H9 (cell line): ENCODE measurements at regions not wholly inside any gene's neighbourhood (a gene's known extent, or its start where the extent isn't known, plus 50 kb on each side); places are given as distances from the start of the nearest gene placed in this dataset.

Source experiments
- DNase-seq: peaks from one replicate; pipeline ENCODE4 v3.0.0-alpha.2; 2017
- H2AFZ ChIP-seq: one replicate; pipeline ENCODE4 v1.6.1; 2013; ENCODE audit warnings: mild to moderate bottlenecking, low read length, control low read depth, moderate library complexity
- H2AK5ac ChIP-seq: 2 replicates; pipeline ENCODE4 v1.6.1; 2013; ENCODE audit warnings: low read length, control low read depth, mixed read lengths; ENCODE audit not compliant: insufficient read length
- H2BK120ac ChIP-seq: one replicate; pipeline ENCODE4 v1.6.1; 2013; ENCODE audit warnings: low read depth, mild to moderate bottlenecking, low read length, control low read depth, inconsistent platforms; ENCODE audit not compliant: poor library complexity, severe bottlenecking
- H2BK12ac ChIP-seq: 2 replicates; pipeline ENCODE4 v1.6.1; 2013; ENCODE audit warnings: low read length, control low read depth, mixed read lengths, low read depth; ENCODE audit not compliant: insufficient read length
- H2BK15ac ChIP-seq: 2 replicates; pipeline ENCODE4 v1.6.1; 2013; ENCODE audit warnings: low read depth, low read length, control low read depth
- H2BK20ac ChIP-seq: one replicate; pipeline ENCODE4 v1.6.1; 2013; ENCODE audit warnings: low read depth, mild to moderate bottlenecking, low read length, control low read depth, inconsistent platforms; ENCODE audit not compliant: poor library complexity, severe bottlenecking
- H2BK5ac ChIP-seq: 2 replicates; pipeline ENCODE4 v1.6.1; 2013; ENCODE audit warnings: low read length, control low read depth, mixed read lengths; ENCODE audit not compliant: insufficient read length
- H3K14ac ChIP-seq: 2 replicates; pipeline ENCODE4 v1.6.1; 2013; ENCODE audit warnings: low read length, control low read depth; ENCODE audit not compliant: insufficient read depth
- H3K18ac ChIP-seq: 2 replicates; pipeline ENCODE4 v1.6.1; 2013; ENCODE audit warnings: low read depth, mild to moderate bottlenecking, mixed read lengths, low read length, control low read depth; ENCODE audit not compliant: insufficient read length
- H3K23ac ChIP-seq: 2 replicates; pipeline ENCODE4 v1.6.1; 2013; ENCODE audit warnings: low read length, control low read depth, mixed read lengths, low read depth; ENCODE audit not compliant: insufficient read length
- H3K23me2 ChIP-seq: 2 replicates; pipeline ENCODE4 v1.6.1; 2013; ENCODE audit warnings: low read depth, mild to moderate bottlenecking, mixed read lengths, low read length, control low read depth; ENCODE audit not compliant: insufficient read length, poor library complexity, severe bottlenecking
- H3K27ac ChIP-seq: 2 replicates; pipeline ENCODE4 v1.5.1; 2013; ENCODE audit warnings: low read length, control low read depth, mixed read lengths, low read depth; ENCODE audit not compliant: insufficient read length
- H3K27me3 ChIP-seq: 2 replicates; pipeline ENCODE4 v1.6.1; 2013; ENCODE audit warnings: low read length, control low read depth, inconsistent platforms; ENCODE audit not compliant: insufficient read depth
- H3K4ac ChIP-seq: 2 replicates; pipeline ENCODE4 v1.6.1; 2013; ENCODE audit warnings: low read depth, mild to moderate bottlenecking, control low read depth, inconsistent platforms, low read length, moderate library complexity
- H3K4me1 ChIP-seq: 2 replicates; pipeline ENCODE4 v1.6.1; 2013; ENCODE audit warnings: low read length, control low read depth, inconsistent platforms; ENCODE audit not compliant: insufficient read depth
- H3K4me2 ChIP-seq: 2 replicates; pipeline ENCODE4 v1.6.1; 2013; ENCODE audit warnings: low read length, control low read depth, mixed read lengths; ENCODE audit not compliant: insufficient read length, insufficient read depth
- H3K56ac ChIP-seq: 2 replicates; pipeline ENCODE4 v1.6.1; 2013; ENCODE audit warnings: low read depth, mild to moderate bottlenecking, mixed read lengths, low read length, control low read depth; ENCODE audit not compliant: insufficient read length
- H3K79me1 ChIP-seq: 2 replicates; pipeline ENCODE4 v1.6.1; 2013; ENCODE audit warnings: low read depth, mild to moderate bottlenecking, moderate library complexity, low read length, control low read depth, inconsistent platforms; ENCODE audit not compliant: insufficient read depth, poor library complexity, severe bottlenecking
- H3K79me2 ChIP-seq: 2 replicates; pipeline ENCODE4 v1.6.1; 2013; ENCODE audit warnings: low read length, control low read depth, inconsistent platforms; ENCODE audit not compliant: insufficient read depth
- H3K9ac ChIP-seq: 2 replicates; pipeline ENCODE4 v1.6.1; 2013; ENCODE audit warnings: low read length, control low read depth, mixed read lengths; ENCODE audit not compliant: insufficient read length; ENCODE audit errors: extremely low read depth
- H3K9me3 ChIP-seq: one replicate; pipeline ENCODE4 v1.6.1; 2013; ENCODE audit warnings: low read depth, low read length, inconsistent platforms; ENCODE audit not compliant: control insufficient read depth
- H3T11ph ChIP-seq: one replicate; pipeline ENCODE4 v1.6.1; 2013; ENCODE audit warnings: mild to moderate bottlenecking, low read length, control low read depth, inconsistent platforms
- H4K20me1 ChIP-seq: one replicate; pipeline ENCODE4 v1.6.1; 2013; ENCODE audit not compliant: control insufficient read depth, insufficient read length, insufficient read depth
- H4K5ac ChIP-seq: 2 replicates; pipeline ENCODE4 v1.6.1; 2013; ENCODE audit warnings: low read depth, mild to moderate bottlenecking, mixed read lengths, low read length, control low read depth; ENCODE audit not compliant: insufficient read length
- H4K8ac ChIP-seq: replicated peaks from 2 replicates; pipeline ENCODE4 v1.6.1; 2013; ENCODE audit warnings: low read length, control low read depth, mixed read lengths, low read depth; ENCODE audit not compliant: insufficient read length
- H4K91ac ChIP-seq: 2 replicates; pipeline ENCODE4 v1.6.1; 2013; ENCODE audit warnings: low read depth, mild to moderate bottlenecking, moderate library complexity, mixed read lengths, low read length, control low read depth; ENCODE audit not compliant: insufficient read length
- H3K27ac Mint-ChIP-seq, 3 experiments: 2 replicates in 2 of 3; 3 replicates in 1 of 3; pipeline ENCODE4 v1.8.0; 2020 to 2021; ENCODE audit warnings: mixed read lengths in 3 of 3, mild to moderate bottlenecking in 1 of 3, moderate library complexity in 1 of 3
- H3K27me3 Mint-ChIP-seq: 2 replicates; pipeline ENCODE4 v1.8.0; 2021; ENCODE audit warnings: low read depth, mild to moderate bottlenecking, moderate library complexity, mixed read lengths
- H3K36me3 Mint-ChIP-seq, 3 experiments: 2 replicates in 2 of 3; 3 replicates in 1 of 3; pipeline ENCODE4 v1.8.0; 2020 to 2021; ENCODE audit warnings: low read depth in 3 of 3, mixed read lengths in 3 of 3; ENCODE audit not compliant: insufficient read depth in 1 of 3
- H3K4me1 Mint-ChIP-seq, 2 experiments: 2 replicates each; pipeline ENCODE4 v1.8.0; 2020; ENCODE audit warnings: mixed read lengths in 2 of 2
- H3K4me3 Mint-ChIP-seq, 2 experiments: 2 replicates in 1 of 2; 3 replicates in 1 of 2; pipeline ENCODE4 v1.8.0; 2020 to 2021; ENCODE audit warnings: mild to moderate bottlenecking in 2 of 2, mixed read lengths in 2 of 2, moderate library complexity in 1 of 2
- H3K9me3 Mint-ChIP-seq, 2 experiments: 2 replicates in 1 of 2; 3 replicates in 1 of 2; pipeline ENCODE4 v1.8.0; 2020; ENCODE audit warnings: mild to moderate bottlenecking in 2 of 2, mixed read lengths in 2 of 2, moderate library complexity in 1 of 2
- WGBS: extraction: QIAGEN DNeasy Blood & Tissue Kit; methylation state at CpG from one replicate; pipeline ENCODE4 v1.1.7; 2013; ENCODE audit warnings: missing lambda C conversion rate, low lambda C conversion rate, mixed read lengths; ENCODE audit not compliant: insufficient read length; ENCODE audit errors: extremely low coverage; 5-methylcytosine and 5-hydroxymethylcytosine counted together
- TF ChIP-seq, protein P1 (sequence below): fragments of 200-600 bp; sonication (generic); conservative IDR thresholded peaks from 3 replicates; pipeline ENCODE4 v1.8.0; 2021; ENCODE audit warnings: antibody characterized with exemption, mild to moderate bottlenecking

DNA sequence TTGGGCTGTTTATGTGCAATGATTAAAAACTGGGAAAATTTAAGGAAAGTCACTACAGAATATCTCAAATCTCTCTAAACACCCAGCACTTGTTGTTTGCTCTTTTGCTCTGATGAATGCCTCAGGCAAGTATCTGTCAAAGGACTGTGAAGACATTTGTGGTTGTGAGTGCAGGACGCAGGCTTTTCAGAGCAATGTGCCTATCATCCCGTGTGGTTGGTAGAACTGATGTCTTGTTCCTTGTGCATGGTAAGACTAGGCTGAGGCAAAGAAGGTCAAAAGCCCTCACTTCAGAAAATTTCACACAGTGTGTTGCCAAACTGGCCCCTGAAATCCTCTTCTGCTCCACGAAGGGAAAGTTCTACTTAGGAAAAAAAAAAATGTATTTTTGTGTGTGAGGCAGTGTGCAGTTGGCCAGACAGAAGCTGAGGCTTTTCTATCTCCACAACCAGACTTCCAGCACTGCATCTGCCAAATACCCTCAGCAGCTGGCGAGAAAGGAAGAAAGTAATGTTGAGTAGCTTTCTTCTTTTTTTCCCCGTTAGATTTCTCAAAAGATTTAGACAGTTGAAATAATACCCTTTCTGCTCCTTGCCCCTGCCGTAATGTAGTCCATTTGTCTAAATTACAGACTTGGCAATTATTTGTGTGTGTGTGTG lies 1103.1 kb downstream of the VRK1 start:
- no peak overlapping the region for H3K4me2 ChIP-seq
- no peaks in the 10 kb centered on the region for H3K9me3 ChIP-seq
- no peaks in the 10 kb centered on the region for H3K79me2 ChIP-seq
- no peak overlapping the region for H2BK20ac ChIP-seq
- WGBS = no CpG with 5 or more reads among the region's 6 CpGs
- no peaks in the 10 kb centered on the region for H3K27me3 ChIP-seq
- TF ChIP-seq, protein P1, sequence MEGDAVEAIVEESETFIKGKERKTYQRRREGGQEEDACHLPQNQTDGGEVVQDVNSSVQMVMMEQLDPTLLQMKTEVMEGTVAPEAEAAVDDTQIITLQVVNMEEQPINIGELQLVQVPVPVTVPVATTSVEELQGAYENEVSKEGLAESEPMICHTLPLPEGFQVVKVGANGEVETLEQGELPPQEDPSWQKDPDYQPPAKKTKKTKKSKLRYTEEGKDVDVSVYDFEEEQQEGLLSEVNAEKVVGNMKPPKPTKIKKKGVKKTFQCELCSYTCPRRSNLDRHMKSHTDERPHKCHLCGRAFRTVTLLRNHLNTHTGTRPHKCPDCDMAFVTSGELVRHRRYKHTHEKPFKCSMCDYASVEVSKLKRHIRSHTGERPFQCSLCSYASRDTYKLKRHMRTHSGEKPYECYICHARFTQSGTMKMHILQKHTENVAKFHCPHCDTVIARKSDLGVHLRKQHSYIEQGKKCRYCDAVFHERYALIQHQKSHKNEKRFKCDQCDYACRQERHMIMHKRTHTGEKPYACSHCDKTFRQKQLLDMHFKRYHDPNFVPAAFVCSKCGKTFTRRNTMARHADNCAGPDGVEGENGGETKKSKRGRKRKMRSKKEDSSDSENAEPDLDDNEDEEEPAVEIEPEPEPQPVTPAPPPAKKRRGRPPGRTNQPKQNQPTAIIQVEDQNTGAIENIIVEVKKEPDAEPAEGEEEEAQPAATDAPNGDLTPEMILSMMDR = no peak
- no peak overlapping the region for H2BK120ac ChIP-seq
- H3K9ac ChIP-seq = no peak overlapping the region
- H4K91ac ChIP-seq = no peak overlapping the region
- no peak overlapping the region for H2BK5ac ChIP-seq
- H3K23me2 ChIP-seq = no peaks in the 10 kb centered on the region
- no peaks in the 10 kb centered on the region for H3K4me1 ChIP-seq
- no peak overlapping the region for H2AK5ac ChIP-seq
- H3K14ac ChIP-seq = no peak overlapping the region
- H3K4ac ChIP-seq = no peak overlapping the region
- H3K4me1 Mint-ChIP-seq = peaks cover 6 to 7% of the 10 kb centered on the region in 2 experiments; a peak in 2 of 4 replicates
- H3K27me3 Mint-ChIP-seq = no peaks in the 10 kb centered on the region
- H3K56ac ChIP-seq = no peak overlapping the region
- no peak overlapping the region for H3K27ac Mint-ChIP-seq
- no peak overlapping the region for H3K23ac ChIP-seq
- H3K27ac ChIP-seq = no peak overlapping the region
- no peak overlapping the region for H2AFZ ChIP-seq
- no peak overlapping the region for H2BK12ac ChIP-seq
- no peak overlapping the region for H4K5ac ChIP-seq
- DNase-seq = no peak
- no peak overlapping the region for H4K8ac ChIP-seq
- H4K20me1 ChIP-seq = no peaks in the 10 kb centered on the region
- H3K36me3 Mint-ChIP-seq = no peaks in the 10 kb centered on the region
- no peak overlapping the region for H3T11ph ChIP-seq
- no peak overlapping the region for H2BK15ac ChIP-seq
- no peak overlapping the region for H3K18ac ChIP-seq
- H3K79me1 ChIP-seq = no peaks in the 10 kb centered on the region
- H3K4me3 Mint-ChIP-seq = no peak overlapping the region
- no peaks in the 10 kb centered on the region for H3K9me3 Mint-ChIP-seq
